Fibroblast of skin of abdomen (primary cell): ENCODE measurements at regions not wholly inside any gene's neighbourhood (a gene's known extent, or its start where the extent isn't known, plus 50 kb on each side); places are given as distances from the start of the nearest gene placed in this dataset.
"Not testable (repeated sequence)": the region's sequence is repeated elsewhere in the genome, so short reads cannot be mapped to it uniquely, and the experiment has no call there.

Source experiments
- DNase-seq: peaks from one replicate; pipeline ENCODE4 v3.0.0-alpha.2; 2013

DNA sequence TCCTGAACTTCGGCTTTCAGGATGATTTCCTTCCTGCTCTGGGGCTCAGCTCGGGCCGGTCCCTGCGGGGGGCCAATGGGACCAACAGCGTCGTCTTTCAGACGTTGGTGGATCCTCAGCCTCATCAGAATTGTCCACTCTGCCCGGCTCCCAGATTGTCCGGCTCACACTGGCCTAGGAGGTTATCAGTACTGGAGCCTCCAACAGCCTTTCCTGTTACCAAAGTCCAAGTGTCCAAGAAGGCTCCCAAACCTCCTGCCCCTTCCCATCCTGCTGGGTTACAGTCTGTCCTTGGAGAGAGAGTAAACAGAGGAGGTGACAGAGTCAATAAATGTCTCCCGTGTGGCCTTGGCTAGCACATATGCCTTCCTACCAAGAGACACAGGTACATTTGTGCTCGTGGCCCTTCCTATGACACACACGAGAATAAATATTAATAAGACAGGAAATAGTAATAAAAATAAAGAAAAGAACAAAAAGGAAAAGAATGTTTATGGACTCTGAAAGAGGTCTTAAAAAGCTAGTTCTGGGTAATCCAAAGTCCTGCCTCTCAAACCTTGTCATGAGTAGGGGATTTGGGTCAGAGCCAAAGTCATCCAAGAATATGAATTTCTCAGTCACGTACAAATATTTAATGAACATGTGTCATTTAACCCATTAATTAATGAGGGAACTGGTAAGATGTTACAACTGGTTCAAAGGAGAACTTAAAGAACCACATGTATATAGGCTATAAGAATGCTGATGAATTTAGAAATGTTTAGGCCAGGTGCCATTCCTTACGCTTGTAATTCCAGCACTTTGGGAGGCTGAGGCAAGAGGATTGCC, 80.8 kb upstream of the SLC2A1 start:
- DNase-seq = no peak

DNA sequence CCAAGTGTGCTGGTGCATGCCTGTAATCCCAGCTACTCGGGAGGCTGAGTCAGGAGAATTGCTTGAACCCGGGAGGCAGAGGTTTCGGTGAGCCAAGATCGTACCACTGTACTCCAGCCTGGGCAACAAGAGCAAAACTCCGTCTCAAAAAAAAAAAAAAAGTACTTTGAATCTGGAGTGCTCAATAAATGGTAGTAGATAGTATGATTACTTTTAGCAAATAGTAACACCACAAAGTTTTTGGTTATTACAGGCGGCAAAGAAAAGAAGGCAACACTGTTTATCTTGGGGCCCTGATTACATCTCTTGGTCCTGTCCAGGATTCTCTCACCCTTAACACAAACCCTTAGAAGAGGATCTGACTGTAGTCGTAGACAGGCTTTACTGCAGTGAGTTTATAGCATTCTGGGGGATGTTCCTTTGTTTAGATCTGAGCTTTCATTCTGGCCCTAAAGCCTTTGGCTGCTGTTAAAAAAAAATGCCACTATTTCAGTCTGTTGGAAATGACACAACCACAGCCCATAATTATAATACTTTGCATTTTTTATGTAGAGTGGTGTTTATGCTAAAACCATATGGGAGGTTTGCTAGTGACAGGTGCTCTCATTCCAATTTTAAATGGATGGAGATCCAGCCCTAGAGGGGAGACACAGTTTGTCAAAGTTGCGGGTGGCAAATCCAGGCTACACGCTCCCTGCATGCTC, 79.7 kb upstream of the SLC2A1 start:
- DNase-seq = no peak

DNA sequence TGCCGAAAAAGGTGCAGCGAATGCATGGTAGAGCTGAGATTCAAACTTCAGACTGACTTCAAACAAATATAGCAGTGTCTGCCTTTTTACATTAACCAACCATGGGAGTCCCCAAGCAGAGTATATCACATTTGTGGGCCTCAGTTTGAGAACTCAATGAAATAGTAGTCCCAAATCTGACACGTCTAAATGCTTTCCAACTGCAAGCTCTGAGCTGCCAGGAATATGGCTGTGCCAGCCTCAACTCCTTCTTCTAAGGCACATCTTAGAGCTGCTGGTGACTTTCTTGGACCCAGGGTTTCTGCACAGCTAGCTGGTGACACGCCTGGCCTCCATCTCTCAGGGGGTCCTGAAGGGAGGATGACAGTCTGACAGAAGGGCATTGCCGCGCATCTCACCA, 78.8 kb upstream of the SLC2A1 start:
- no peak for DNase-seq

- DNase-seq = no peak
These were observed 78.3 kb upstream of the SLC2A1 start for GRCh38 chr1:43036932-43037331.

- peak; percentile 24 for DNase-seq
These were observed 77.4 kb upstream of the SLC2A1 start for GRCh38 chr1:43035821-43036741.

- no peak for DNase-seq
These were observed 76.1 kb upstream of the SLC2A1 start for GRCh38 chr1:43034778-43035177.

- DNase-seq = no peak
These were observed 75.6 kb upstream of the SLC2A1 start for GRCh38 chr1:43034195-43034658.

DNA sequence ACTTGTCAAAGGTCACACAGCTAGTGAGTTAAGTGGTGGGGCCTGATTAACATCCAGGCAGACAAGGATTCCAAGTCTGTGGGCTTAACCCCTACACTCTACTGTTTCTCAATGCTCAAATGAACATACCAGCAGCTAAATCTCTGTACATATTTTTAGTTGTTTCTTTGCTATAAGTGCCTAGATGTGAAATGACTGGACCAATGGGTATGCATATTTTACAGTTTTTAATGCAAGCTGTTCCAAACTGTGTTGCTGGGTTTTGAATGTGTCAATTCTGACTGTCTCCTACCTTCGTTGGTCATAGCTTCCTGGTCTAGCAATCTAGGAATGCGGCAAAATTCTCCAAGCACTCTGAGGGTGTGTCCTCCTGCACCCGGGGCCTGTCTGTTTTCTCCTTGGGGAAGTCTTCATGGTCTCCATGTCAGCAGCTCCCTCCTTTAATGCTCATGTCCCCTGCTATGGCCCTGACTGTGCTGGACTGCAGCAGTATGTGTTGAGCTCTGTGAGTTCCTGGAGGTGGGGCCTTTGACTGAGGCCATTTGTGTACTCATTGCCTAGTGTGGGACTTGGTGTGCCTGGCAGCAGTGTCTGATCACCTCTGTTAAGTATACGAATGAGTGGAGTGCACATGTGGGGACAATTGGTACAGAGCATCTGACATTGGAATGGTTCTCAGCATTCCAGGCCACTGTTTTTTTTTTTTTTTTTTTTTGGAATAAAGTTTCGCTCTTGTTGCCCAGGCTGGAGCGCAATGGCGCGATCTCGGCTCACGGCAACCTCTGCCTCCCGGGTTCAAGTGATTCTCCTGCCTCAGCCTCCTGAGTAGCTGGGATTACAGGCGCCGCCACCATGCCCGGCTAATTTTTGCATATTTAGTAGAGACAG, 72.9 kb upstream of the SLC2A1 start:
- no peak for DNase-seq

- no peak for DNase-seq
These were observed 66.2 kb upstream of the SLC2A1 start for GRCh38 chr1:43024905-43025304.

GRCh38 chr1:43021547-43022474, 63.1 kb upstream of the SLC2A1 start:
- no peak for DNase-seq

- DNase-seq = no peak
These were observed 60.6 kb upstream of the SLC2A1 start for GRCh38 chr1:43019226-43019625.

- DNase-seq = no peak
These were observed 59.5 kb upstream of the SLC2A1 start for GRCh38 chr1:43018121-43018520.

- DNase-seq = peak; percentile 7
These were observed 56.6 kb upstream of the SLC2A1 start for GRCh38 chr1:43015269-43015668.

DNA sequence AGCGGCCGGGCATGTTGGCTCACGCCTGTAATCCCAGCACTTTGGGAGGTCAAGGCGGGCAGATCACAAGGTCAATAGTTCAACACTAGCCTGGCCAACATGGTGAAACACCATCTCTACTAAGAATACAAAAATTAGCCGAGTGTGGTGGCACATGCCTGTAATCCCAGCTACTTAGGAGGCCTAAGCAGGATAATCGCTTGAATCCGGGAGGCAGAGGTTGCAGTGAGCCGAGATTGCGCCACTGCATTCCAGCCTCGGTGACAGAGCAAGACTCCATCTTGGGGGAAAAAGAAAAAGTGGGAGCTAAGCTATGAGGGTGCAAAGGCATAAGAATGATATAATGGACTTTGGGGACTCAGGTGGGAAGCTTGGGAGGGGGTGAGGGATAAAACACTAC, 55.9 kb upstream of the SLC2A1 start:
- DNase-seq = not testable (repeated sequence)

- DNase-seq = no peak
These were observed 52.4 kb upstream of the SLC2A1 start for GRCh38 chr1:43011020-43011419.

- DNase-seq = no peak
These were observed 50.6 kb upstream of the SLC2A1 start for GRCh38 chr1:43009274-43009673.

- DNase-seq = no peak
These were observed 49.7 kb upstream of the SLC2A1 start for GRCh38 chr1:43008115-43009060.
